Fibroblast of skin of left biceps (primary cell): ENCODE measurements at regions not wholly inside any gene's neighbourhood (a gene's known extent, or its start where the extent isn't known, plus 50 kb on each side); places are given as distances from the start of the nearest gene placed in this dataset.
"Not testable (repeated sequence)": the region's sequence is repeated elsewhere in the genome, so short reads cannot be mapped to it uniquely, and the experiment has no call there.

Experiments
- DNase-seq, 2 experiments: peaks; one replicate each; pipeline ENCODE4 v3.0.0-alpha.2; 2013; ENCODE audit warnings: low read depth in 2 of 2

DNA sequence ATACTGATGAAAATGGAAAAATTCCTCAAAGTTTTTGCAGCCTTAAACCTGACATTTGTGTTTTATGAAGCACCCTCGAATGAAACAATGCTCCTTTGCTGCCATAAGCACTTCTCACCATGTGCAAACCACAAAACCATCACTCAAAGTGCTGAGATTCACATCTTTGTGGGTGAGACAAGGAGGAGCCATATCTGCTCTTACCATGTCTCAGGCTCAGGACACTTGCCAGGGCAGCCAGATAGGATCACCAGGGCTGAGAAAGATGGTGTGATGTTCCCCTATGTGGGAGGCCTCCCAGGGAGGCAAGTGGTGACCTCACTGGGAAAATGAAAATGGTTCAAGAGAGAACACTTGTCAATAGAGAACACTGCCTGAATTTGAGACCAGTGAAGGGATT, 120.4 kb downstream of the CCDC34 start:
- DNase-seq = peak; percentile 100

DNA sequence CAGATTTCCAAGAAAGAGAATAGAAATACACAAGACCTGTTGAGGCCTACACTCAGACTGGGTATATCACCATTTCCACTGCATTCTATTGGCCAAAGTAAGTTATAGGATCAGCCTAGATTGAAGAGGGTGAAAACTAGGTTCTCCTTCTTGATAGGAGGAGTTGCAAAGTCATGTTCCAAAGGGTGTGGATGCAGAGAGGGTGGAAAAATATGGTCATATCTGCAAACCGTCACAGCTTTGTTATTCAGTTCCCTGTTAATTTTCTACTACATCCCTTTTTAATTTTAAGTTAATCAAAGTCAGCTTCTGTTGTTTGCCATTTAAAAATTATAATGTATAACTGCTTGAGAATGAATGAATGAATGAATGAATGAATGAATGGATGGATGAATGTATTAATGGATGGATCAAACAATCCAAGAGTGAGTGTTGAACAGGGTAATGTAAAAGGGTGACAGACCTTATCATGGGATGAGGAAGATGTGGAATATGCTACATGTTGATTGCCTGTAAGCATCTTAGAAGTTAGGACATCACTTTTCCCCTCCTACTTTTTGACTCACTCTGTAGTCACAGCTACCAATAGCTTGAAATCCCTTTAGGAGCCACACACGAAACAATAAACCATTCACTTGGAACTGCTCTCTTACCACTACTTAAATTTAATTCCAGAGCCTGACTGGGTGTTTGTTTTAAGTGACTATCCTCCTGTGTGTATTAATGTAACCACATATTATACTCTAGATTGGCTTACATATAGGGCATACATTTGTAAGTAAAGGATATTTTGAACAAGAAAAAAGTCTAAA, 121.5 kb downstream of the CCDC34 start:
- peak; percentile 87 to 90 for DNase-seq

DNA sequence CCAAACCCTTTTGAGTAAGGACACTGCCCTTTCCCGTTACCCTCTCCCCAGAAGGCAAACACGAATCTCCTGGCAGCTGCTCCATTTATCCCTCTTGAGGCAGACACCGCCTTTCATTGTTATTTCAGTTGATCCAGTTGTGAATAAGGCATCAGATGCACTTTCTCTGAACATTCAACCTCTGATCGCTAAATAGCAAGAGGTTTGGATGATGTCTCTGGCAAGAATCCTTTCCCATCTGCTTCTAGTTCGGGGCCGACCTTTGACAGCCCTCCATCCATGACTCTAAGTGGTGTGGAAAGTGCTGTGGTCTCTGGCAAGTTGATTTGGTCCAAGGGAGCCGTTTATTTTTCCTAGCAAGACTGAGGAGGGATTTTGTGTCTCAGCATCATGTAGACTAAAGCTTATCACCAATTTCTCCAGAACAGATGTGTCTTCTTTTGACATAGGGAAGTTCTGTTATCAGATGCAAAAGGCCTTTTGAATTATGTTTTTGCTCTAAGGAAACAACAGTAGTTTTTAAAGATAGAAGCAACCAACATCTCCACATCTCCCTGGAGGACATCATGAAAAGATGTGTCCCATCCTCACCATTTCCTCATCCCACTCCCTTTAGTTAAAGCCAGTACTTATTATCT, 123.6 kb downstream of the CCDC34 start:
- DNase-seq = peak; percentile 69 to 76

DNA sequence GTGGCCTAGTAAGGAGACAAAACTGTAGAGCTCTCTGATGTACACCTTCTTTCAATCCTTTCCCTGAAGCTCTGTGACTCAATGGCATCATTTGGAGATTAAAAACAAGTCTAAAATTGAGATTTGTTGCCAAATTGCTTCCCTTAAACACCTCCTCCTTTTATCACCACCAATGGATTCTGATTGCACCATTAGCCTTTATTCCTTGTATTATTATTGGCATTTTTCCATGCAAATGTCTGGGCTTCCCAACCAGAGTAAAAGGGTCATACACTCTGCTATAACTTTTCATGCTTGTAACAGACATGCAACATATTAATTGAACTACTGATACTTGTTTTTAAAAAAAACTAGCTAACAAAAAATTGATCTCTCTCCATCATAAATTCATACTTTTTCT, 124.2 kb downstream of the CCDC34 start:
- DNase-seq = no peak

DNA sequence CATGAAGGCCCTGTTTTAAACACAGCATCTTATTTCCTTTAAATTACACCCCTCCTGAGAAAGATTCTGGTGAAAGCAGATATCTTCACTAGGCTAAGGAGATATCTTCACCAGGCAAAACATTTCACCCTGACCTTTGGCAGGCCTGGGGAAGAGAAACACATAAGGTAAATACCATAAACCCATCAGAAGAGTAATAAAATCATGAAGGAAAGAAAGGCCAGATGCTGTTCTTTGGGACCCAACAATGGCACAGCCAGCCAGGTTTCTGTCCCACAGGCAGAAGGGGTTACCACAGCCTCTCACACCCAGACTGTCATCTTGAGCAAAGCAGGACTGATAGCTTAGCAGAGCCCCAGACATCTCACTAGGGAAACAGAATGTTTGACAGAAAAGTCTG, 125.4 kb downstream of the CCDC34 start:
- no peak for DNase-seq

DNA sequence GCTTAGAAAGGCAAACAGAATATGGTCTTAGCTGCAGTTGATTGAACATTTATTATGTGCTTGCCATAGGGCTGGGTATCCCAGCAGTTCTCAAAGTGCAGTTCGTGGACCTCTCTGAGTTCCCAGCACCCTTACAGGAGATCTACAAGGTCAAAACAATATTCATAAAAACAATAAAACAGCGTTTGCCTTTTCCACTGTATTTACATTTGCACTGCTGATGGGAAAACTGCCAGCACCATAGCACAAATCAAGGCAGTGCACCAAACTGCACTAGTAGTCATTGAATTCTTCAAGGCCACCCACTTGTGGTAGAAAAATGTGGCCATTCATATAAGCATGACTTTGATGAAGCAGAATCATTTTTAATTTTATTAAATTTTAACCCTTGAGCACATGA, 128.1 kb downstream of the CCDC34 start:
- no peak for DNase-seq

DNA sequence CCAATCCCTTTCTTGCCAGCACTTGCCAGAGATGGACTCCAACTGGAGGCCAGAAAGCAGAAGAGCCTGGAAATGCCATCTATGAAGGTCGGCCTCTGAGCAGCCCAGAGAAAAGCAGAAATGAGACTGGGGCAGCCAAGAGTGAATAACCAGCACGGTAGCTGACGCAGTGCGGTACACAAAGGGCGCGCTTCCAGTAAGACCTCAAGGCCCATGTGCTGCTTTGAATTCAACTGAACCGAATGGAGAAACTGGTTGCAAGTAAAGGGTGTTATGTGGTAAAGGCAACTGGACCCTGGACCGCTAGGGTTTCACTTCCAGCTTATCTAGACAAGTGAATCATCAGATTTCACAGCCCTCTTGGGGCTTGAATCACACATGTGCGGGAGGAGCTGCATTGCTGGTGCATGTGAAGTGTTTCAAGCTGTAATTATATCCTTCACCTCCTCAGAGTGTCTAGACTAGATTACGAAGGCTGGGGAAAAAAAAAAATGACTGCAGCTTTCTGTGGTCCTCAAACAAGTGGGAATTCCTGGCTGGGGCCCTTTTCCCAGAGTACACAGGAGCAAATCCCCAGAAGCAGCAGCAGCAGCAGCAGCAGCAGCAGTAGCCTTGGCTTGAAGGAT, 128.9 kb downstream of the CCDC34 start:
- peak; percentile 99 for DNase-seq

DNA sequence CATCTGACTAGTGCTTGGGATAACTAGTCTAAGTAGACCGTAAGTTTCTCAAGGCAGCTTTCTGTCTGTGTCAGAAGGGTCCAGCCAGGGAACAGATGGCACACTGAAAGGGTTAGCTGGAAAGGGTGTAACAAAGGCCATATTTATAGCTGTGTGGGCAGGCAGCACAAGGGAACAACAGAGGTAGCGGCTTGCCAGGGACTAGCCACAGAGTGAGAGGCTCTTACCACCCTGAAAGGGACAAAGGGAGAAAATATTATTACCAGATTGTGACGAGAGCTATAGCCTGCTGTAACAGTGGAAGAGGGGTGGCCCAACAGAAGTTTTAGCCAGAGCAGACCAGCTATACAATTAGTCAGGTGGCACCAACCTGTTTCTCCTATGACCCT, 129.4 kb downstream of the CCDC34 start:
- DNase-seq = no peak

DNA sequence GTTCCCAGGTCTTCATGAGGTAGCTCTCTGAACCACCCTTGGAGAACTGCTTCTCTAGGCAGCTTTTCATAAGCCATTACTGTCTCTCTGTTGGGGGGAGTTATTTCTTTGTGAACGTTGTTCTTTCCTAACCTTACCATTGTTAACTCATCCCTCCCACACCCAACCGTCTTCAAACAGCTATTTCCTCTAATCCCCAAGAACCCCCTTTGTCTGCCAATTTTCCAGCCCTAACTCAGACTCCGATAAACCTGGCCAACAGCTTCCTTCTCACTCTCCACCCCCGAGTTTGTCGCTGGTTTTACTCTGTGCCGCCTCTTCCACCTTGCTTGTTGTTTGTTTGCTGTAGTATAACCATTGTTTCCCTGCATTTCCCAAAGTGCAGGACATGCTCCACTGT, 131.5 kb downstream of the CCDC34 start:
- no peak for DNase-seq

DNA sequence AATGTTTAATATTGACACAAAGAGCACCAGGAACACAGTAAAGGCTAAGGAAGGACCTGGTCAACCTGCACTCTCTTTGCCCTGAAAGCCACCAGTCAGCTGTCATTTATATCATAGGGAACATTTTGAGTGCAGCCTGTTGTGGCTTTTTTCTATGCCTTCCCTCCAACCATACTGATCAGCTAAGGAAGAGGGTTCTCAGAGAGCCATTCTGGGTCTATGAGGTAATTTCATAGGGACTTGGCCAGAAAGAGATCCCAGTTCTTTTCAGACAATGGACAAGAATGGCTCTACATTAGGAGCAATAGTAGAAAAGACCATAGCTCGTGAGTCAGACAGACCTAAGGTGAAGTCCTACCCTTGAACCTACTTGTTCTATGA, 132.8 kb downstream of the CCDC34 start:
- DNase-seq = no peak

DNA sequence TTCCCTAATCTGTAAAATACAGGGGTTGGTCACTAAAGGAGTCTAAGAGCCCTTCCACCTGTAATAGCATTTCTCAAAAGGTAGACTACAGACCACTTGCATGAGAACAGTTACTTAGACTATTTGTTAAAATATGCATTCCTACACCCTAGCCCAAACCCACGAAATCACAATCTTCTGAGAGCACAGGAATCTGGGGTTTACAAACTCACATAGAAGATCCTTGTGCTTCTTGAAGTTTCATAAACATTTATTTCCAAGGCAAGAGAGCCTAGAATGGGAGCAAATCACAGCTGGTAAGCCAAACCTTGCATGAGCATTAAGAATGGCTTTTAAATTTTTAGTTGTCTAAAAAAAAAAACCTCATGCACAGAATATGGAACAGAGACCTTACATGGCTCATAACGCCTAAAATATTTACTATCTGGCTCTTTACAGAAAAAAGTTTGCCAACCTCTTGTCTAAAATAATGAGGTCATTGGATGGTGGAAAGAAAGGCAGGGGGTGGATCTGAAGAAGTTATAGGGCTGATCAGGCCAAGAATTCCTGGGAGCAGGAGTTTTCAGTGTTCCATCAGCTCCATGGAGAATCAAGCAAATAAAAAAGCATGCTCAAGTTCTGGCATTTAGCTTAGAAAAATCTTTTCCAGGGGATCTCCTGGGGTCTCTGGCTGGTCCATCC, 133.4 kb downstream of the CCDC34 start:
- DNase-seq = no peak

DNA sequence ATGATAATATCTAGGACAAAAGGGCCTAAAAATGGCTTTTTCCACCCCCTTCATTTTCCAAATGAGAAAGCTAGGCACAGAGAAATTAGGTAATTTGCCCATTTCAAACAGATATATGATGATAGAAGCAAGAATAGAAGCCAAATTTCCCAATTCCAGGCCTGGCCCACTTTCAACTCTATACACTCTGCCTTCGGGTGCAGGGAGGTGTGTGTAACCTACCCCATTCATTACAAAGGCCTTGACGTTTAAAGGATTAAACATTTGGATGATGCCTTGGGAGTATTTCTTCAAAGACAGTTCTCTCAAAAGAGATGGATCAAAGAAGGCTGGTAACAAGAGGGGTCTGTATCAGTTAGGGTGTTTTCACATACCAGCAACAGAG, 134.1 kb downstream of the CCDC34 start:
- no peak for DNase-seq

DNA sequence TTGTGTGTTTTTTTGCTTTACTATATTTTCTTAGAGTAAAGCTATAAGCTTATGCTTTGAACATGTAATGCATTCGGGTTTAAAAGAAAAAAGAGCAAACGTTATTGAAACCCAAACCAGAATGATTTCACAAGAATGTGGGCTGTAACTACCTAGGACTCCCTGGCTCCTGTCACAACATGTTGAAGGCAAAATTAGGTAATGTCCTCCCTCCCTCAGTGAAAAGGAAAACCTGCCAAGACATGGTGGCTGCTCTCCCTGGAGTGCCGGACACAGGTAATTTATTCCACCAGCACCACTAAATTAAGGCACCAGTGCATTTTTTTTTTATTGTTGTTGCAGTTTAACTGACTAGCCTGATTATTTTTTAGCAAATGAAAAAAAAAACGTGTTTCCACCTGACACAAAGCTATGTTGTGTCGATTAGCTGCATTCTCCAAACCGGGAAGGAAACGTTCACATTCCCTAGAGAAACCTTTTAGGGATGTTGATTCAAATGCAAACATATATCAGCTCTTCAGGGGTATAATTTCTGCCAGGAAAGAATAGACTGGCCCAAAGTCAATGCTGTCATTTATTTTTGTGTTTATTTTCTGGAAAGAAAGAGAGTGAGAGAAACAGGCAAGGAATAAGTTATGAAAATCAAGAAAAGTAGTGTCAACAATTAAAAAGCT, 134.6 kb downstream of the CCDC34 start:
- no peak for DNase-seq

DNA sequence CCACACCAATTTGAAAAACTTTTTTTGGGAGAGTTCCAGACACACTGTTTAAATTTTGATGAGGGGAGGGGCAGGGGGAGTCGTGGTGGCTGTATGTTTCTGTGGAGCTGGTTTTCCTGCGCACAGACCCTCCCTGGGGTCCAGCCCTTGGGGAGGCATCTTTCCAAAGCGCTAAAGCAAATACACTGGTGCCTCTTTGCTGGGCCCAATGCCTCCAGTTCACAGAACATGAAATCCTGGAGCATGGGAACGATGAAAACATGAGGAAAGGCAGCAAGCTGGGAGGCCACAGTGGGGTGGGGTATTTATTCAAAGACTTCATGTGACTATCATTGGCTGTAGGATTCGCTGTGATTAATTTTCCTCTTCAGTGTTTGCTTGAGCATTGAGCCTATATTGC, 135.3 kb downstream of the CCDC34 start:
- no peak for DNase-seq

DNA sequence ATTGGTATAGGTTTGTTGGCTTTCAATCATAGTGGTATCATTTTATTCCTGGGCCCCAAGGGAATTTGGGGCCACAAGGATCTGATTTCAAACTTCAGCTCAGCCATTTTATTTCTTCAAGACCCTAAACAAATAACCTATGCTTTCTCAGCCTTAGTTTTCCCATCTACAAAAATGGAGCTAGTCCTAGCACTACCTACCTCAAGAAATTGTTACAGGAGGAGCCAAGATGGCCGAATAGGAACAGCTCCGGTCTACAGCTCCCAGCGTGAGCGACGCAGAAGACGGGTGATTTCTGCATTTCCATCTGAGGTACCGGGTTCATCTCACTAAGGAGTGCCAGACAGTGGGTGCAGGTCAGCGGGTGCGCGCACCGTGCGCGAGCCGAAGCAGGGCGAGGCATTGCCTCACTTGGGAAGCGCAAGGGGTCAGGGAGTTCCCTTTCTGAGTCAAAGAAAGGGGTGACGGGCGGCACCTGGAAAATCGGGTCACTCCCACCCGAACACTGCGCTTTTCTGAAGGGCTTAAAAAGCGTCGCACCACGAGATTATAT, 143.5 kb downstream of the CCDC34 start:
- DNase-seq = not testable (repeated sequence)

DNA sequence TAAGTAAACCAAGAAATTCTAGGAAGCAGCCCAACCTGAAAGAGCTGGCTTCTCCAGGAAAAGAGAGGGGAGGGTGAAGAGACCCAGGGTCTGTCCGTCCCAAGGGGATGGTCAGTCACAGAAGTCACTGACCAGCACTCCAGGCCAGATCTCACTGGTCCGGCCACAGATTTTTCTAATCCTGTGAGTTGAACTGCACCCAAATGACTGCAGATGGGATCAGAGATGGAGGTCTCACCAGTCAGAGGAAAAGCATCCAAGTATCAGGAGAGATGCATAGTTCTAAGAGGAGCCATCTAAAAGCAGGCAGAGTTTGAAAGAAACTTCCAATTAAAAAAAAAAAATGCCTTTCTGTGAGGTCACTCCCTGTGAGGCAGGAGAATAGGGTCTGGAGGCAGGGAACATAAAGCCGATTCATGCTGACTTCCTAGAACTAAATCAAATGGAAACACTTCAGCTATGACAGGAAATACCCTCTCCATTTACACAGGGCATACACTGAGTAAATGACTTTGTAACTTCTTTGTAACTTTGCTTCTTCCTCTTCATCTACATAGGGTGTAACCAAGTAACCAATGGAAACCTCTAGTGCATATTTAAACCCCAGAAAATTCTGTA, 144.5 kb downstream of the CCDC34 start:
- peak; percentile 94 to 96 for DNase-seq

DNA sequence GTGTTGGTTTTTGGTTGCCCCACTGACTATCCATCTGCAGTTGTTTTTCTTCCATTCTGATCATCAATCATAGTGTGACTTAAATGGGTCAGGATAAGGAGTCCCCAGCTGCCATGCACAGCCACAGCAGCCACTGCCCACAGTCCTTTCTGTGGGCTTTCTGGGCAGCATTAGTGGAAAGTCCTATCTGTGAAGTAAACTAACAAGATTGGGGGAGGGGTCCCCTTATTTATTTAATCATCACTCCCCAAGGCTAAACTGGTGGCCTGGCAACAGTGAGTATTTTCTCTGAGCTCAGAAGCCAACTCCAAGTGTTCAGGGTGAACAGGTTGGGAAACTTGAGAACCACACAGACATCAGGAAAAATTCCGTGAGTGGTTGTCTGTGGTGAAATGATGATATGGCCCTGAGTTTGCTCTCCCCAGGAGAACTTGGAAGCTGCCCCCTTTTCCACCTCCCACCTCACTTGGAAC, 145.0 kb downstream of the CCDC34 start:
- peak; percentile 92 to 93 for DNase-seq

DNA sequence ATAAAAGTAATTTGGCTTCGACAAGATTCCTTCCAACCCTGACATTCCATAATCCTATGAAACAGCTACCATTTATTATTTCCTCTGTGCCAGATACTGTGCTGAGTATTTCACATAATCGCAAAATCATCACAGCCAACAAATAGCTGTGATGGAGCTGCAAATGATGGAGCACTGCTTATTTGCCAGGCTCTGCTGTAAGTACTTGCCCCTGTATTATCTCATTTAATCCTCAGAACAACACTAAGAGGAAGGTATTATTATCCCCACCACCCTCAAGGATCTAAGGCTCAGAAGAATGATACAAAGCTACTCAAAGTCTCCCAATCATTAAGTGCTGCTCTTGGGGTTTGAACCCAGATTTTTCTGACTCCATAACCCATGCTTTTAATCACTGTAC, 145.5 kb downstream of the CCDC34 start:
- no peak for DNase-seq

DNA sequence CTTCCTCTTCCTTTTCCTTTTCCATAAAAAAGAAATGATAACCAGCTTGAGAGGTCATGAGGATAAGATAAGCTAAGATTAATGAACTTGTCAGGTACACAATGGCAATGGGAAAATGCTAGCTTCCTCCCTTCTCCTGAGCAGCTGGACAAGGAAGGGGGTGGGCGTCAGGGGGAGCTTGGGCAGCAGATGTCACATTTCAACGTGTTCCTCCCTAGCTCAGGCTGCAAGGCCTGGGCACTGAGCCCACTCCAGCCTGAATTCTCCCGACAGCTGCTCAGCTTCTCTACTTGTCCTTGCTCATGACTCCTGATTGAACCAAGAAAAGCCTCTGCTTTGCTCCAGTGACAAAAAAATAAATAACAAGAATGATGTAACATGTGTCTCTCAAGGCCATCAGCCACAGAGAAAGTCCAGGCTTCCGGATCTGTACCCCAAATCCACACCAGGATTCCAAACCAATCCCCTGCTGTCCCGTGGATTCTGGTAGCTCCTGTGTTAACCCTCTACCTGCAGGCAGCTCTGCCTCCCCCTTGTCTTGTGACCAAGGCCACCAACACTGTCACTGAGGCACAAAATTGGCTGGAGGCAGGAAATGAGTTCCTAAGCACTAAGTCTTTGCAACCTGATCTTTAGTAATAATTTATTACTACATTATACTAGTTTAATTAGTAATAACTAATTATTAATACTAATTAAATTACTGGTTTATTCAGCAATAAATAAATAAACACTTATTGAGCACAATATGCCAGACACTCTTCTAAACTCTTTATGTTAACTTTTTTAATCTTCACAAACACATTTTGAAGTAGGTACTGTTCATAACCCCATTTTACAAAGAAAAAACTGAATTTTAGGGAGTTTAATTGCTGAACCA, 146.5 kb downstream of the CCDC34 start:
- no peak for DNase-seq
